ENCODE measurements at regions not wholly inside any gene's neighbourhood (a gene's known extent, or its start where the extent isn't known, plus 50 kb on each side); places are given as distances from the start of the nearest gene placed in this dataset.

DNA sequence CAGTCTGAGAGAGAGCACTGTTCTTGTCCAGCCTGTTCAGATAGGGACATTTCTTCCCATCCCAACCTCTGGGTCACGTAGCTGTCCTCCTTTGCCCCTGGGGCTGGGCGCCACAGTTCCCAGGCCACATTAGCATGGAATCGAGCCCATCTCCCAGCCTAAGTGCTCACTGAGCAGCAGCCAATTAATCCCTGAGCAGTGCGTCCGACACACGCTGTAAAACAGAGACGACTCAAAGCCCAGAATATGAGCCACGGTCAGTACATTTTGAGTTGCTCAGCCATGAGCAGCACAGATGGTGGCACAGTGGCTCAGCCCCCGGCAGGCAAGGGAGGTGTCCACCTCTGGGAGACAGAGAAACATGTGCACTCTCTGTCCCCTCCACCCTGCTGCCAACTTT is 267.4 kb downstream of the NPHP4 start:
- TF ChIP-seq, protein P1, sequence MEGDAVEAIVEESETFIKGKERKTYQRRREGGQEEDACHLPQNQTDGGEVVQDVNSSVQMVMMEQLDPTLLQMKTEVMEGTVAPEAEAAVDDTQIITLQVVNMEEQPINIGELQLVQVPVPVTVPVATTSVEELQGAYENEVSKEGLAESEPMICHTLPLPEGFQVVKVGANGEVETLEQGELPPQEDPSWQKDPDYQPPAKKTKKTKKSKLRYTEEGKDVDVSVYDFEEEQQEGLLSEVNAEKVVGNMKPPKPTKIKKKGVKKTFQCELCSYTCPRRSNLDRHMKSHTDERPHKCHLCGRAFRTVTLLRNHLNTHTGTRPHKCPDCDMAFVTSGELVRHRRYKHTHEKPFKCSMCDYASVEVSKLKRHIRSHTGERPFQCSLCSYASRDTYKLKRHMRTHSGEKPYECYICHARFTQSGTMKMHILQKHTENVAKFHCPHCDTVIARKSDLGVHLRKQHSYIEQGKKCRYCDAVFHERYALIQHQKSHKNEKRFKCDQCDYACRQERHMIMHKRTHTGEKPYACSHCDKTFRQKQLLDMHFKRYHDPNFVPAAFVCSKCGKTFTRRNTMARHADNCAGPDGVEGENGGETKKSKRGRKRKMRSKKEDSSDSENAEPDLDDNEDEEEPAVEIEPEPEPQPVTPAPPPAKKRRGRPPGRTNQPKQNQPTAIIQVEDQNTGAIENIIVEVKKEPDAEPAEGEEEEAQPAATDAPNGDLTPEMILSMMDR (IDR thresholded peaks at IDR 0.05; ENCODE audit: borderline replicate concordance, extremely low read depth, low read length, poor library complexity, severe bottlenecking), result no peak
- no peak for TF ChIP-seq EZH2 (IDR thresholded peaks at IDR 0.05; ENCODE audit: borderline replicate concordance, low read depth, low read length, severe bottlenecking)
